NCI-H2196 (cell line): ENCODE measurements at regions not wholly inside any gene's neighbourhood (a gene's known extent, or its start where the extent isn't known, plus 50 kb on each side); places are given as distances from the start of the nearest gene placed in this dataset.
A peak's percentile ranks its signal among the peaks of the same experiment; 100 is the strongest.
"Not testable (repeated sequence)": the region's sequence is repeated elsewhere in the genome, so short reads cannot be mapped to it uniquely, and the experiment has no call there.

Experiments
- DNase-seq: peaks from one replicate; lab custom pipeline; 2025; ENCODE audit not compliant: unreplicated experiment; lab: John Stamatoyannopoulos, UW

DNA sequence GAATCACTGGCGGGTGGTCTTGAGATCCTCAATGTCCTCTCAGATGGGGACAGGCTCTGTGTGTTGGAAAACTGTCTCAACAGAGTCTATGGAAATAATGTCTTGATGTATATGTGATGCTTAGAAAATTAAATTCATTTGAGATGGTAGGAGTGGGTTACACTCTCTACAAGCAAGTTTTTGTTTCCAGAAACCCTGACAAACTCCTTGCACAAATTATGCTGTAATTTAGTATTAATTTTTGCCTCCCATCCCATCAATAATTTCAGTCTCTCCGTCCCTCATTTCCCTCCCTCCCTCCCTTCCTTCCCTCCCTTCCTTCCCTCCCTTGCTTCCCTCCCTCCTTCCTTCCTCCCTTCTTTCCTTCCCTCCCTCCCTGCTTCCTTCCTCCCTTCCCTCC lies 488.0 kb upstream of the C16orf82 start:
- DNase-seq, result no peak

DNA sequence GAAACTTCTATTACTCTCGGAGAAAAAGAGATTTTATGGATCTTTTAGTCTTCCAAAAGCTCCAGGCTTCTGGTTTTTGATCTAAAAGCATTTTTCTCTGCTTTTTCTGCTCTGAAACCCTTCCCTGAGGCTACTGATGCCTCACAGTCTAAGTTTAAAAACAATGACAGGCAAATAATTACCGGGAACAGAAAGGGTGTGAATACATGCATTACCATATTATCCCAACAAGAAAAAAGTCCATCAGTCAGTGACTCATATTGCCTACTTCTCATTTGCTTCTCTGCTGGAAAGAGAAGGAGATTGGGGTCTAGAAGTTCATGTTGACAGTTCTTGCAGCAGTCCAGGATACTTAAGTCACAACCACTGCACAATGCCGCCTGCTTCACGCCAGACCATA lies 482.9 kb upstream of the C16orf82 start:
- no peak for DNase-seq

DNA sequence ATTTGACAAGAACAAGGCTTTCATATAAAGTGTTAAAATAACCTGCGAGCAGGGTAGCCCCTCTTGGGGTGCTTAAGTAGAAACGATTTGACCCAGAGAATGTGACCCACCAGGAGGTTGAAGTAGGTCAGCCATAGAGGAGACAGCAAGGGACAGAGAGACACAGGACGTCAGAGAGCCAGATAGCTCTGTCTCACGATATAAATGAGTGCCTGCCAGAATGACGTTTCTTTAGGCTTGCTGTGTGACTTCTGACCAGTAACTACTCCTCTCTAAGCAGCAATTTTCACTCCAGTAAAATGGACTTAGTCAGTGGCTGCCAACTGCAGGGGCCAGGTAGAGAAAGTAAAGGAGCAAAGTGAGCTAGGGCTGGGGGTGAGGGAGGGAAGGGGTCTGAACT lies 473.0 kb upstream of the C16orf82 start:
- DNase-seq, result no peak

DNA sequence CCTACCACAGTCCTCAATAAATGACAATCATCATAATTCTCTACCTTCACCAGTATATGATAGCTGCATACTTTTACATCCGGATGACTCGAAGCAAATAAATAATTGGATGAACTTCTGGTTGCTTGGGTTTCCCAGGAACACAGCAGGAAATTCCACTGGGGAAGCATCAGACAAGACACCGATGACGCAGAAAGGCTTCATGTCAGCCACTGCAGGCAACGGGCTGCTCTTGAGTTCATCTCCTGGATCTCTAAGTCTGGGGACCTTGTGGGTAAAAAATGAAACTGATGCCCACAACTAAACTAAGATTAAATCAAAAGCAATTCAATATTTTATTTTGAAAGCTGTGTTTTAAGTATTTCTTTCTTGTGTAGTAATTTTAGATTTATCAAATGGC lies 472.1 kb upstream of the C16orf82 start:
- DNase-seq, result no peak

DNA sequence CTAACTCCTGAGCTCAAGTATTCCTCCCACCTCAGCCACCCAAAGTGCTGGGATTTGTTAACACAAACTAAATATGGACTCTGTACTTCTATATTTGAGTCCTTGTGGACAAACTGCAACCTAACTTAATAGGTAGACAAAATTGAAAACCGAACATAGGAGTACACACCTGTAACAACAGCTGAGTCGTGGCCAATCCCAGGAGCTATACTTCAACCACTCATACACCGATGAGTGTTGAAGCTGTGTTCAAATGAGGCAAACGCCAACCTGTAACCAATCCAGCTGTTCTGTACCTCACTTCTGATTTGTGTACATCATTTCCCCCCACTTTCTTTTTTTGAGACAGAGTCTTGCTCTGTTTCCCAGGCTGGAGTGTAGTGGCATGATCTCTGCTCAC lies 471.5 kb upstream of the C16orf82 start:
- DNase-seq, result no peak

DNA sequence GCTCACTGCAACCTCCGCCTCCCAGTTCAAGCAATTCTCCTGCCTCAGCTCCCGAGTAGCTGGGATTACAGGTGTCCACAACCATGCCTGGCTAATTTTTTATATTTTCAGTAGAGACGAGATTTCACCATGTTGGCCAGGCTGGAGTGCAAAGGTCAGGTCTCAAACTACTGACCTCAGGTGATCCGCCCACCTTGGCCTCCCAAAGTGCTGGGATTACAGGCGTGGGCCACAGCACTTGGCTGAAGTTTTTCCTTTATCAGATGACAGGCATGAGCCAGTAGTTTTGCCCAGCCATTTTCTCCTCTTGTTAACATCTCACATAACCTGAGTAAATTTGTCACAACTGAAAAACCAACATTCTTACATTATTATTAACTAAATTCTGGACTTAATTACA lies 470.7 kb upstream of the C16orf82 start:
- not testable (repeated sequence) for DNase-seq

DNA sequence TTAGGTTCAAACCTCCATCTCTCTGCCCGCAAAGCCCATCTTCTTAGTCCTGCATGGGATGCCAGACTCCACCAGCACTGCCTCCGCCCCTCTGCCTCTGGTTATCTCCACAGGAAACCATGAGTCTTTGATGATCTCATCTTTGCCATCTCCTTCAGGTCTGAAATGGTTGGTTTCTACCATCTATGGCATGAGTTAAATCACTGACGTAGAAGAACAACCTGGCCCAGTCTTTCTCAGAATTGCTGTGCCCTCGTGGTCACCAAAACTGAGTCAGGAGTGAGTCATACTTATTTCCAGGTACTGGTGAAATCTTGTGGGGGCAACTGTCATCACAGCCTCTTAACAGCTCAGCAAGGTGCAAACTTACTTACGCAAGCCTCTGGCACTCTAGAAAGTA lies 468.7 kb upstream of the C16orf82 start:
- DNase-seq, result no peak

DNA sequence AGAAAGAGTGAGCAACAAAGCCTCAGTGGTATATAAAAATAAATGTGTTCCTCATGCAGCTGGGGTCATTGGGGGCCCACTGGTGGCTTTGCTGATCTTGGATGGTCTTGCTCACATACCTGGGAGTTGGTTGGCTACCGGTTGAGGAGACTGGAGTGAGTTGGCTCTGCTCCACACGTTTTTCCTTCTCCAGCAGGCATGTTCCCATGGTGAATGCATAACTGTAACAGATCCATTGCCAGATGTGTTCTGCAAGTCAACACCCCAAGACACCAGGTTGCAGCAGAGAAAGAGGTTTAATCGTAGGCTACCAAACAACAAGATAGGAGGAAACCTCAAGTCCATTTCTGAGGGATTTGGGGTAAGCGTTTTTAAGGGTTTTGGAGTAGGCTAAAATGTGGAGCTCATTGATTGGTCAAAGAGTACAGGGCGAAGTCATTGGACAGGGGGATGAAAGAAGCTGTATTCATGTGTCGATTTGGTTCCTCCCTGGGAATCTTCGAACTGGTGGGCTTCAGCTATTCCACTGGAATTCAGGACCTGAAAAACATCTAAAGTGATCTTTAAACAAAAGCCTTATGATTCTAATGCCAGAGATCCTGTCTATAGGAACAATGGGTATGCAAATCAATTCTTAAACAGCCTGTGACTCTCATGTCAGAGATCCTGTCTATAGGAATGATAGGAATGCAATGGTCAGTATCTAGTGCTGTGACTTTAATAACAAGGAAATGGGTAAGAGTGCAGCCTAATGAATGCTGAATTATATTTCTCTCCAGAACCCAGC lies 467.5 kb upstream of the C16orf82 start:
- no peak for DNase-seq

DNA sequence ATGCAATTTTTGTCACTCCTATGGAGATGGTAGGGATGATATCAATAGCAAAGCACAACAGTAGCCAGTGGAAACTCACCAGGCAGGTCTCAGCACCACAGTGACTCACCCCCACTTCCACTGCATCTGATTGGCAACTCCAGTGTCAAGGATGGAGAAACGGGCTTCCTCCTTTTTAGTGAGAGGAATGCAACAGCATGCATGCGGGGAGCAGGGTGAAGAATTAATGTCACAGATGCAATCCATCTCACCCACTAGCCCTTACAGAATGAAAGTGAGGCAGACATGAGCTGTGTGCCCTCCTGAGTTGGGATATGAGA lies 467.0 kb upstream of the C16orf82 start:
- no peak for DNase-seq

DNA sequence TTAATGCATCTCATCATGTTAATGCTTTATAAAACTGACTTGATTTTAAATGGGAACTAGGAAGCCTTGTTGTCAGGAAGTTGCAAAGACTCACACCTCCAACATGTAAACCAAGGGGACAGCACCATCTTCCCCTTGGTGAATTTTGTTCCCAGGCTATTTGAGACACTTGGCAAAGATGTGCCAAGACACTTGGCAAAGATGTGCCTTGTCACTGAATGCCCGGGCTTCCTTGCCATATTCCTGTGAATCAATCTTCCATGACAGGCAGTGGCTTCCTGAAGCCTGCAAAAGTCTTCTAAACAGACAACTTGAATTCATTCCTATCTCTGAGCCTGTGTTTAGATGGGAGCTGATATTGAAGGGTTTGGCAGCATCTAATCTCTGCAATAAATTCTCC lies 465.4 kb upstream of the C16orf82 start:
- no peak for DNase-seq

DNA sequence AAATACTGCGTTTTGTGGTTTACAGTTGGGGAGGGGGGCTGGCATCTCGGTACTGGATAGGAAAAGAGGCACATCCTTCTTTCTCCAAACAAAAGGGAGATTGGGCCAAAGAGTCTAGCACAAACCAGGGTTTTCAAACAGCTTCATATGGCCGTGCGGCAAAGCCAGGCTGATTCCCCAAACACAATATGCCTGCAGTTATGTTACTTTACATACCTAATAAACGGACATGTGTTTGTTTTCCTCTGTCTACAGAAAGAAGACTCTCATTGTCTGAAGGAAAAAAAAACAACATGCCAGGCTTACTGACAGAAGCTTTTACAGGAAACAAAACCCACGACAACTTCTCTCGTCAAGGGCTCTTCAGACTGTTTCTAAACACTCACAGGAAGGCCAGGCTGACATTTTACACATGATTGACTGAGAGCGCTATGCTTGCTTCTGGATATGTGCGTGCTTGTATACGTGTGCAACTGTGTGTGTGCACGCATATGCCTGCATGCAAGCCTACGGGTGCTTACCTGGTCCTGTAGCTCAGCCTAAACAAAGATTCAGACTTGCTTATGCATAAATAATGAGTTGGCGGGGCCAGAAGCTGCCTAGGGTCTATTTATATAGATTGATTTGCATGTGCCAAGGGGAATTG lies 461.0 kb upstream of the C16orf82 start:
- no peak for DNase-seq

DNA sequence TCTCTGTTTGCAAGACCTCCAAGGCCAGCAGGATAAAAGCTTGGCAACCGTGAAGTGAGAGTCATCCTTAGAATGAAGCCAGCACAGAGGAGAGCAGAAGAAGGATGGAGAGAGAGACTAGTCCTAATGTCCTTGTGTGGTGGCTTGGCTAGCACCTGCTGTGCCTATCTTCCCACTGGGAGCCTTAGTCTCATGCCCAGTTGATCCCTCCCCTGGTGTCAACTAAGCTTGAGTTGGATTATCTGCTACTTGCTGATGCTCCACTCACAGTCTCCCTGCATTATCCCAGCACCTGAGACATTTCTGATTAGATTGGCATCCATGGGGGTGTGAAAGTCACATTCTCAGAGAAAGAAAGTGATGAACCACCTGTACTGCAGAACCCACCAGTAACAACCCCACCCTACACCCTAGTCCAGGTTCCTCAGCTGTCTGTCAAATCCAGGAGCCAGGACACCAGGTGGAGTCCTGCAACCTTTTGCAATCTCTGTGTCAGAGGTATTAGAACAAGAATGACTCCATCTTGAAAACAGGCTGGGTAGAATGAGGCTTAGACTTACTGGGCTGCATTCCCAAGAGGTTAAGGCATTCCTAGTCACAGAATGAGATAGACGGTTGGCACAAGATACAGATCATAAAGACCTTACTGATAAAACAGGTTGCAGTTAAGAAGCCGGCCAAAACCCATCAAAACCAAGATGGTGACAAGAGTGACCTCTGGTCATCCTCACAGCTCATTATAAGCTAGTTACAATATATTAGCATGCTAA lies 460.2 kb upstream of the C16orf82 start:
- DNase-seq, result no peak

DNA sequence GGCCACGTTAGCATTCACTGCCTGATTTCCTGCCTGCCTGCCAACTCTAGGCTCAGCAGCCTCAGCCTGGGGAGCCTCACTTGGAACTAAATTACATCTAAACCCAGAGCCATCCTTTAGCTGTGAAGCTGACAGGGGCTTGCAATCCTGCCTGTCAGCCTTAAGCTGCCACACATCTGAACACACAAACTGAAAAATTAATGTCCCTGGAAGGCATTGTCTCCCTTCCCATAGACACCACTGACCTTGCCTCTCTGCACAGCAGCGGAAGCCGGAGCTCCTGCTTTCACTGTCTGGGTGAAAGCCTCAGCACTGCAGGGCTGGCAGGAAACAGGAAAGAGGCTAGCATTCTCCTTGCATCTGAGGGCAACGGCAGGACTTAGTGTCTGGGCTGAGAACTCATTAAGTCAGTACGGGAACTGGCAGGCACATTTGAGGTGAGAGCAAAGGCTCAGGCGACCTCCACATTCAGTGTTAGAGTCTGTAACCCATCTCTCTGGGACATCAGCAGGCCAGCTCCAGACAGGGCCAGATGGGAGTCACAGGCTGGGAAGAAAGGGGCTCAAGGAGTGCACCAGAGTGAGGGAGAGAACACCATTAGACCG lies 452.4 kb upstream of the C16orf82 start:
- no peak for DNase-seq

DNA sequence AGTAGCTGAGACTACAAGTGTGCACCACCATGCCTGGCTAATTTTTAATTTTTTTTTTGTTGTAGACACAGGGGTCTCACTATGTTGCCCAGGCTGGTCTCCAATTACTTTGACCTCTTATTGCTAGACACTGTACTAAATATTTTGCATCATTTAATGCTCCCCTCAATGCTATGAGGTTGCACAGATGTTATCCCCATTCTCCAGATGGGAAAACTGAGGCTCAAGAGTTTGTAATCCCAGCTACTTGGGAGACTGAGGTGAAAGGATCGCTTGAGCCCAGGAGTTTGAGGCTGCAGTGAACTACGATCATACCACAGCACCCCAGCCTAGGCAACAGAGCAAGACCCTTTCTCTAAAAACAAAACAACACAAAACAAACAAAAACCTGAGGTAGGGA lies 443.3 kb upstream of the C16orf82 start:
- no peak for DNase-seq

DNA sequence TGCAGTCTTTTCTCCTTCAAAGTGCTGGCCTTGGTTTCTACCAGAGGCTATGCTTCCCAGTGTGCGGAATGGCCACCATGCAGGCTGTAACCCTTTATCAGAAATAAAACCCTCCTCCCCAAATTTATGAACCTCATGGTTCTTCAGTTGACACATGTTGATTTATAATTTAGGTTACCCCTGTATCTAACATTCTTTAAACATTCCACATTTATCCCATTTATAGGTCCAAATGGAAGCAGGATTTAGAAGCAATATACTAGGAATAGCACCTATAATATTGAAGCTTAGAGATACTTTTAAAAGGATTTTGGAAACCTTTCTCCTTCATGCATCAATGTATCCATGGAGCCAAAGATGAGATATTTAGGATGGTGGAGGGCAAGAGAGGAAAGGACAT lies 438.8 kb upstream of the C16orf82 start:
- no peak for DNase-seq

DNA sequence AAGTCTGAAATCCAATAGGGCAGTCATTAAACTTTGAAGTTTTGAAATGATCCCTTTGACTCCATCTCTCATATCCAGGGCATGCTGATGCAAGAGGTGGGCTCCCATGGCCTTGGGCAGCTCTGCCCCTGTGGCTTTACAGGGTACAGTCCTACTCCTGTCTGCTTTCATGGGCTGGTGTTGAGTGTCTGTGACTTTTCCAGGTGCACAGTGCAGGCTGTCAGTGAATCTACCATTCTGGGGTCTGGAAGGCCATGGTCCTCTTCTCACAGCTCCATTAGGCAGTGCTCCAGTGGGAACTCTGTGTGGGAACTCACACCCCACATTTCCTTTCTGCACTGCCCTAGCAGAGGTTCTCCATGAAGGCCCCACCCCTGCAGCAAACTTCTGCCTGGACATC lies 435.4 kb upstream of the C16orf82 start:
- DNase-seq, result not testable (repeated sequence)

DNA sequence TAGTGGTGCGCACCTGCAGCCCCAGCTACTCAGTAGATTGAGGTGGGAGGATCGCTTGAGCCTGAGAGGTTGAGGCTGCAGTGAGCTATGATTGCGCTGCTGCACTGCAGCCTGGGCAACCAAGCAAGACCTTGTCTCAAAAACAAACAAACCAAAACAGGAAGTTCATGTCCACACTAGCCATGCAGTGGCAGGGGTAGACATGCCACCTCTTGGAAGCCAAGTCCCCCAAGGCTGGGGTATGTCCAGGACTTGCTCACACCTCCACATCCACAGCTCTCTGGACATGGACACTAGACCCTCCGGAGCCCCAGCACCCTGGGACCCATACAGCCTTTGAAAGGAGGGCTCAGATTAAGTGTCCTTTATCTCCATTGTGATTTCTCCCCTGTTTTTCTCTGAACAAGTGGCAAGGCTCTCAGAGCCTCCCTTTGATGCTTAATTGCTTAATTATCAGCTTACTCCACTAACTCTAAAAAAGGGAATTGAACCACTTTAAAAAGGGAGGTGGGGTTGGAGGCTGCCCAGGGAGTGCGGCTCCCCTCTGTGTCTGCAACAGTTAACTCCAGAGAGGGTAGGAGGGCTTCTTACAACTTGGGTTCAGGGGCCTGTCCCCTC lies 424.6 kb upstream of the C16orf82 start:
- DNase-seq, result no peak

DNA sequence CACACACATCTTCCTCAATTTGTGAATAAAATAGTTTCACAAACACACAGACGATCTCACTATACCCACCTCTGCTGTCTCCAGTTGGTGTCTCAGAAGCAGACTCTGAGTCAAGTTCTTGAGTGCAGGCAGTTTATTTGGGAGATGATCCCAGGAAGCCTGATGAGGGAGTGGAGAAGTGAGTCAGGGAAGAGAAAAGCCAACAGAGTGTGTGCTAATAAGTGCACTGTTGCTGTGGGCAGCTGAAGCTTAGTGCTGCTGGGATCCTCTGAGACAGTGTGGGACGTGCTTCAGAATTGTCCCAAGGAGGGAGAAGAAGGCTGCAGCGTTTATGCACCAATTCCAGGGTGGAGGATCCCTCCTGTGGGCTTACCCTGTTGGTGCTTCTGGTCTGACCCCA lies 423.2 kb upstream of the C16orf82 start:
- DNase-seq, result no peak

DNA sequence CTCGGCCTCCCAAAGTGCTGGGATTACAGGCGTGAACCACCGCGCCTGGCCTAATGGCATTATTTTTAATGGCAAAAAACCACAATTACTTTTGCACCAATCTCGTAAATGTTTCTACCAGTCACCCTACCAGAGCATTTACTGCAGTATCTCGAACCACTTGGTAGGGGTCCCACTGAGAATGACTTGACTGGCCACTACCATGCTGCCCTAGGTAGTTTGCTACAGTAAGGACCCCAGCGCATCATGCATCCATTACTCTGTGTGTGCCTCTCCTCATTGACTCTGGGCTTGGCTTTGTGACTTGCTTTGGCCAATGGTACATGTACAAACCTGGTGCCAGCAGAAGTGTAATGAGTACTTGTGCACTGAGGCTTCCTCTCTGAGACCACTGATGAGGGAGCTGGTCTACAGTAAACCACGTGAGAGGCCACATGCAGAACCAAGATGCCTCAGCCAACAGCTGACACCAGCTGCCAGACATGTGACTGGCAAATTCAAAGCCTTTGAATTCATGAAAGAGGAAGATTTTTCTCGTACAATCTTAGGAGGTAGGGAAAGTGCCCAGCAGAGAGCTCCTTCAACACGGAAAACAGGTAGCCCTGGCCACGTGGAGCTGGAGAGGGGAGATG lies 421.7 kb upstream of the C16orf82 start:
- no peak for DNase-seq

DNA sequence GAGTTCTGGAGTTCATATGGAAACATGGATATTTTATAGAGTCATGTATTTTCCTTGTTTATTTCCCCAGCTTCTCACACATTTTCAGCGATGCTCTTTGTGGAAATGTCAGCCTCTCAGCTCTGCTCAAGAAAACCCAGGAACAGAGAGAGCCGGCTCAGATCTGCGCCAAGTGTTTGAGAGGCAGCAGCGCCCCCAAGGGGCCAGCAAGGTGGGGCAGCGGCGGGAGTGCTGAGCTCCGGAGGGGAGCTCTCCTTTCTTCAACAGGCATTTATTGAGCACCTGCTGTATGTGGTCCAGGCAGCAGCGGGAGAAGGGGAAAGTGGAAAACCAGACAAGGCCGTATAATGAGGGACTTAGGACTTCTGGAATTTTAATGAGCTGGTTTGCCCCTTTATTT lies 421.1 kb upstream of the C16orf82 start:
- DNase-seq, result peak; percentile 2

DNA sequence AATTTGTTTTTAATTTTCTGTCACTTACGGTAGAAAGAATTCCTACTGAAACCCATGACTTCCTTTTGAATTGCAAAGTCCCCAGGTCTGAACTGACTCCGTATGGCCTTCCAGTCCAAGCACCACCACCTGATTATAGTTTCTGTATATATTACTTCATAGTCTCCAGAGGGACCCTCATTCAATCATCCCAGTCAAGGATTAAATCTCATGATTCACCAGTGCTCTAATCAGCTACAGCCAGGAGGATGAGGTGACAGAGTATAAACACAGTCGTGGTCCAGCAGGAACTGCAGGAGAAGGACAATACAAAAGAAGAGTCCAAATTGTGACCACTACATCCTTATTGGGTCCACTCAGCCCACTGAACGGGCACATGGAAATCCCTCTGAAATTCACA lies 418.9 kb upstream of the C16orf82 start:
- no peak for DNase-seq
